Heart right ventricle (tissue), 16 donors: ENCODE measurements at regions not wholly inside any gene's neighbourhood (a gene's known extent, or its start where the extent isn't known, plus 50 kb on each side); places are given as distances from the start of the nearest gene placed in this dataset.

Experiments used
- ATAC-seq, 8 donors: fragments of 200-7000 bp; cut with Tn5 transposase; one replicate each; pipeline ENCODE4 v1.9.1; 2020; ENCODE audit warnings: mild to moderate bottlenecking in 8 of 8, moderate library complexity in 8 of 8, moderate number of reproducible peaks in 1 of 8
- DNase-seq, 2 donors: peaks; one replicate each; pipeline ENCODE4 v3.0.0-alpha.2; 2020
- H3K27ac ChIP-seq, 10 donors: fragments of 200-600 bp; sonication (generic) in 2 of 10; one replicate each; pipeline versions ENCODE4 v1.5.0 to v1.8.0; 2020 to 2022; ENCODE audit warnings: mild to moderate bottlenecking in 3 of 10
- H3K27me3 ChIP-seq, 7 donors: fragments of 200-600 bp; one replicate each; pipeline ENCODE4 v1.8.0; 2021 to 2022; ENCODE audit warnings: mild to moderate bottlenecking in 2 of 7
- H3K36me3 ChIP-seq, 9 donors: fragments of 200-600 bp; sonication (generic) in 1 of 9; one replicate each; pipeline versions ENCODE4 v1.5.0 to v1.8.0; 2020 to 2022; ENCODE audit warnings: mild to moderate bottlenecking in 2 of 9
- H3K4me1 ChIP-seq, 9 donors: fragments of 200-600 bp; sonication (generic) in 1 of 9; one replicate each; pipeline versions ENCODE4 v1.5.0 to v1.8.0; 2020 to 2022; ENCODE audit warnings: mild to moderate bottlenecking in 4 of 9
- H3K4me3 ChIP-seq, 10 donors: fragments of 200-600 bp; sonication (generic) in 2 of 10; one replicate each; pipeline versions ENCODE4 v1.5.0 to v1.8.0; 2020 to 2022; ENCODE audit warnings: mild to moderate bottlenecking in 7 of 10, moderate library complexity in 2 of 10
- H3K9me3 ChIP-seq, 11 donors: fragments of 200-600 bp in 10 of 11; sonication (generic) in 2 of 11; one replicate each; pipeline versions ENCODE4 v1.5.0 to v1.8.0; 2013 to 2022; ENCODE audit warnings: mild to moderate bottlenecking in 2 of 11, control low read depth in 1 of 11, moderate library complexity in 1 of 11
- CTCF ChIP-seq, 9 donors: fragments of 200-600 bp; sonication (generic) in 2 of 9; IDR thresholded peaks; one replicate each; pipeline versions ENCODE4 v1.5.0 to v1.8.0; 2021 to 2022; ENCODE audit warnings: antibody characterized with exemption in 9 of 9, mild to moderate bottlenecking in 5 of 9, moderate library complexity in 1 of 9
- WGBS, 2 donors: extraction: QIAGEN DNeasy Blood & Tissue Kit; methylation state at CpG; one replicate each; pipeline ENCODE4 v1.1.7; 2013; ENCODE audit warnings: inconsistent platforms in 1 of 2; 5-methylcytosine and 5-hydroxymethylcytosine counted together
- intact Hi-C, 10 donors: fragments of 100-400 bp; cut with DNase I; formaldehyde crosslinking; loops; one replicate each; pipeline versions ENCODE4 v1.11.1 to v1.14.2; 2022
- donor health status: Arrhythmogenic right ventricular cardiomyopathy.
- donor health status: ischemic (EF 13 %, LVEDD 7.1; RV severe dilation, severe dysfunction).
- donor health status: healthy with polysubstance abuse.
- donor health status: DM: no; HTN: yes; CAD: no.
- donor health status: DM: no; HTN: no; CAD: no.
- donor health status: ischemic (EF 25% LVEDD 6.9; RV normal size, moderate dysfunction).
- donor health status: ischemic (EF 25% LVEDD 5.7; RV mildly dilated, moderate dysfunction).
- donor health status: healthy.
- donor health status: DM: yes; HTN: yes; CAD: no.
- donor health status: Ischemic cardiomyopathy.
- donor health status: ischemic (EF 35%, LVEDD 5.7; RV mildly dilated, moderate dysfunction).
- donor health status: nonischemic (EF 11% LVEDD 7.7; RV severe dilation, severe dysfunction).
- donor health status: DM: yes; HTN: yes; CAD: no.
- donor health status: PGD.
- donor health status: ischemic (EF 29% LVEDD 5.4; RV normal size, mild dysfunction).
- donor health status: nonischemic (EF 23%, LVEDD 6.1; RV moderate dilation, normal function).

GRCh38 chr13:73608157-73608516 lies 526.1 kb downstream of the KLF12 start:
- Histone ChIP-seq H3K4me1 (no peaks in the 10 kb centered on the region), H3K36me3 (no peaks in the 10 kb centered on the region), H3K27ac (no peak overlapping the region), H3K4me3 (no peak overlapping the region), H3K9me3 (peaks cover 0 to 16% (median 0%) of the 10 kb centered on the region in 11 donors), H3K27me3 (no peaks in the 10 kb centered on the region)
- 75 to 85% methylated on average over 2 of the region's 2 CpGs for WGBS, 2 donors
- DNase-seq (no peak), ATAC-seq (no peak)
- TF ChIP-seq CTCF (IDR thresholded peaks at IDR 0.05), result no peak
- intact Hi-C loops, result no loop called here

- no peaks in the 10 kb centered on the region for H3K36me3 ChIP-seq
- no peak for TF ChIP-seq CTCF (IDR thresholded peaks at IDR 0.05)
- peaks cover 0 to 12% (median 0%) of the 10 kb centered on the region in 11 donors for H3K9me3 ChIP-seq
- H3K27me3 ChIP-seq, result no peaks in the 10 kb centered on the region
- WGBS, 2 donors, result 79 to 81% methylated on average over 6 of the region's 6 CpGs
- ATAC-seq, result no peak
- DNase-seq, result no peak
- H3K27ac ChIP-seq, result no peak overlapping the region
- intact Hi-C loops, result no loop called here
- no peak overlapping the region for H3K4me3 ChIP-seq
- H3K4me1 ChIP-seq, result no peaks in the 10 kb centered on the region
Measured at GRCh38 chr13:73607489-73608156, 526.6 kb downstream of the KLF12 start.

GRCh38 chr13:73603646-73604045 lies 530.6 kb downstream of the KLF12 start:
- no peak for DNase-seq
- H3K4me1 ChIP-seq, result no peaks in the 10 kb centered on the region
- WGBS, 2 donors, result 84 to 90% methylated on average over 1 of the region's 1 CpG
- no peak overlapping the region for H3K4me3 ChIP-seq
- TF ChIP-seq CTCF (IDR thresholded peaks at IDR 0.05), result no peak
- H3K9me3 ChIP-seq, result peaks cover 0 to 12% (median 0%) of the 10 kb centered on the region in 11 donors
- no peak for ATAC-seq
- H3K36me3 ChIP-seq, result no peaks in the 10 kb centered on the region
- intact Hi-C loops, result no loop called here
- H3K27me3 ChIP-seq, result no peaks in the 10 kb centered on the region
- no peak overlapping the region for H3K27ac ChIP-seq

GRCh38 chr13:73602295-73602694 lies 531.9 kb downstream of the KLF12 start:
- Histone ChIP-seq H3K36me3 (no peaks in the 10 kb centered on the region), H3K4me3 (no peak overlapping the region), H3K4me1 (no peaks in the 10 kb centered on the region), H3K27ac (no peak overlapping the region), H3K27me3 (no peaks in the 10 kb centered on the region), H3K9me3 (peaks cover 0 to 12% (median 0%) of the 10 kb centered on the region in 11 donors)
- no peak for TF ChIP-seq CTCF (IDR thresholded peaks at IDR 0.05)
- intact Hi-C loops, result no loop called here
- 65 to 78% methylated on average over 5 of the region's 5 CpGs for WGBS, 2 donors
- ATAC-seq, result no peak
- no peak for DNase-seq
